ENCODE measurements at regions not wholly inside any gene's neighbourhood (a gene's known extent, or its start where the extent isn't known, plus 50 kb on each side); places are given as distances from the start of the nearest gene placed in this dataset.

DNA sequence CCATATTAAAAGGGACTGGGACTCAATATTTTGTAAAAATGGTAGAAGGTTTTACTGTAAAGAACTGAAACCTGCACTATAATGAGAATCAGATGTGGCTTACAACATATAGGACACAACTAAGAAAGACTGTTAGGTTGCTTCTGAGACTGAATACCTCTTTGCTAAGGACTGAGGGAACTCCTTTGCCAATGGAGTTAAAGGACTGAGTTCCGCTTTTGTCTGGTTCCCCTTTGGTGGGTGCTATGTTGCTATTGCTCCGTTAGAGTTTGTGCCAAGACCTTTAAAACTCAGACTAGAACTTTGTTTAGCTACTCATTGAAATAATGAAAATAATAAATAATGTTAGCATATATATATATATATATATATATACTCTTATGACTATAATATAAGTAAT, 147.8 kb upstream of the KCNMB2 start:
- Mint-ChIP-seq H3K36me3 (no peaks in the 10 kb centered on the region), H3K4me1 (no peaks in the 10 kb centered on the region), H3K27me3 (peaks cover 22% of the 10 kb centered on the region), H3K9me3 (no peaks in the 10 kb centered on the region), H3K4me3 (no peak overlapping the region), H3K27ac (no peak overlapping the region)
- DNase-seq: no peak

DNA sequence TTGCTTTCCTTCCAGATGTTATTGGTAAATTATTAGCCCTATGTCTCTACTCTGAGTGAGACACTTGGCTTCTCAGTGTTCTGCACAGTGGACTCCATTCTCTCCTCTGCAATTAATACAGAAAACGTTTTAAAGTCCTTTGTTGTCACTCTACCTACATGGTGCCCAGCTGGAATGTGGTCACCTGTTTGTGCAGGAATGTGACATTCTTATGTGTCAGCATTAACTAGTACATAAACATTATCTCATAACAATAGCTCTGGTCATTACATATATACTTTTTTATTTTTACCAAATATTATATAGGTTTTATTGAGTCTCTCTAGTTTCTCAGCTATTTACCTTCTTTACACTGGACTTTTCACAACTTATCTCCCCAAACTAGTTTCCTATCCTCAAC, 147.0 kb upstream of the KCNMB2 start:
- no peaks in the 10 kb centered on the region for H3K4me1 Mint-ChIP-seq
- H3K36me3 Mint-ChIP-seq: no peaks in the 10 kb centered on the region
- H3K9me3 Mint-ChIP-seq: no peaks in the 10 kb centered on the region
- H3K4me3 Mint-ChIP-seq: no peak overlapping the region
- no peak for DNase-seq
- no peak overlapping the region for H3K27ac Mint-ChIP-seq
- peaks cover 22% of the 10 kb centered on the region for H3K27me3 Mint-ChIP-seq

DNA sequence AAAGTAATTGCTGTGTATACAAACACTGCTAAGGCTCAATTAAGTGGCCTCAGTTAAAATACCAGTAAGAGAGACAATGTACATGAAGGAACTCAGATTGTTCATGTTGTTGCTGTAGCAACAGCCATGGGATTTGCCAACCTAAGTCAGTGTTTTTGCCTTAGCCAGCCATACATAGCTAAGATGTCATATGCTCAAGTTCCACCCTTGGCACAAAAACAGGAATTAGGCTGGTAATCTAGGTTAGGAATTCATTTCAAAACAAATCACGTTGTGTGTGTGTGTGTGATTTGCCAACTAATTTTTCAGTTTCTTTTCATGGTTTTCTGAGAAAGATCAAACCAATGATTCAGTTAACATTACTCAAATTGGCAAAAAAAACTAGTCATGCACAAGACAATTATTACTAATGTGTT, 143.7 kb upstream of the KCNMB2 start:
- no peaks in the 10 kb centered on the region for H3K36me3 Mint-ChIP-seq
- no peak for DNase-seq
- peaks cover 18% of the 10 kb centered on the region for H3K27me3 Mint-ChIP-seq
- H3K27ac Mint-ChIP-seq: no peak overlapping the region
- H3K4me1 Mint-ChIP-seq: no peaks in the 10 kb centered on the region
- no peak overlapping the region for H3K4me3 Mint-ChIP-seq
- H3K9me3 Mint-ChIP-seq: no peaks in the 10 kb centered on the region

DNA sequence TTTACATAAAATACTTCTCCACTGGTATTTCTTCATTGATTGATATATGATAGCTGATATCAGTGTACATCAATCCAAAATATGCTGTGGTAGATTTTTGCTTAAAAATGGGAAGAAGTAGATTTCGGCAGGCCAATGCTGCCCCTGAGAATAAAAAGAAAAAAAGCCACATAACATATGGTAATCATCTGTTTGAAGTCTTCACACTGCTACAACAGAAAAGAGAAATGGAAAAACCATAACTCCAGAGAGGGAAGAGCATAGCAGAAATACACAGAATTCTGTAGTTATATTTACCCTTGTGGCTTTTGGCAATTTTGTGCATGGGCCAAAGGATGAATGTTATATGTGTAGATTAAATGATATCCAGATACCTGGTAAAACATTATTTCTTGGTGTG, 143.1 kb upstream of the KCNMB2 start:
- no peak for DNase-seq
- H3K4me3 Mint-ChIP-seq: no peak overlapping the region
- H3K27me3 Mint-ChIP-seq: peaks cover 15% of the 10 kb centered on the region
- H3K36me3 Mint-ChIP-seq: no peaks in the 10 kb centered on the region
- no peaks in the 10 kb centered on the region for H3K4me1 Mint-ChIP-seq
- no peak overlapping the region for H3K27ac Mint-ChIP-seq
- H3K9me3 Mint-ChIP-seq: no peaks in the 10 kb centered on the region

DNA sequence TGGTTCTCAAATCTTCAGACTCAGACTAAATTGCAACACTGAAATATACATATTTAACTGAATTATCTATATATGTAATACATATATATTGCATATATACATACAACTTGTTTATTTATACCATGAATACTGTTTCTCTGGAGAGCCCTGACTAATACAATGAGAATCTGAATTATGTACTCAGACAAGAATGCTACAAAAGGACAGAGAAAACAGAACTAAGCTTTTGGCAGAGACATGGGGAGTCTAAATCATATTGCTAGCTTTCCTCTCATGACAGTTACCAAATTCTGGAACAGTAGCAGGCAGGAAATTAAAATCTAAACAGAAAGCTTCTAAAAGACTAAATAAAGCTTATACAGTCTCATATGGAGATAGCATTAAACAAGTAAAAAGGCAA, 142.4 kb upstream of the KCNMB2 start:
- Mint-ChIP-seq H3K36me3 (no peaks in the 10 kb centered on the region), H3K27ac (no peak overlapping the region), H3K9me3 (no peaks in the 10 kb centered on the region), H3K4me3 (no peak overlapping the region), H3K4me1 (no peaks in the 10 kb centered on the region), H3K27me3 (peaks cover 14% of the 10 kb centered on the region)
- DNase-seq: no peak

DNA sequence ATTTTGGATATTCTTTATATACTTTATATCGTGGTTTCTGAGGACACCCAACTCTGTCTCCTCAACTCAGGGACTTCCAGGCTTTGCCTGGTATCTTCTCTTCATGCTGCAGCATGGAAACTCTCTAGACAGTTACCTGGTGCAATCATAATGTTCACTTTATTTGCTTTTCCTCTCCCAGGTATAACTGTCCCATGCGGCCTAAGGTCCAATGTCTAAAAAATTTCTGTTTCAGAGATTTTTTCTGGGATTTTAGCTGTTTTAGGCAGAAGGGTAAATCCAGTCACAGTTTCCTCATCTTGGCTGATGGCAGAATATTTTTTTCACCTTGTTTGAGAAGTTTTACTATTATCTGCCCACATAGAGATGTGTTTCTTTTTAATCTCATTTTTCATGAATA, 139.9 kb upstream of the KCNMB2 start:
- Mint-ChIP-seq H3K36me3 (no peaks in the 10 kb centered on the region), H3K4me3 (no peak overlapping the region), H3K4me1 (no peaks in the 10 kb centered on the region), H3K9me3 (peaks cover 3% of the 10 kb centered on the region), H3K27me3 (peaks cover 7% of the 10 kb centered on the region), H3K27ac (no peak overlapping the region)
- DNase-seq: no peak

DNA sequence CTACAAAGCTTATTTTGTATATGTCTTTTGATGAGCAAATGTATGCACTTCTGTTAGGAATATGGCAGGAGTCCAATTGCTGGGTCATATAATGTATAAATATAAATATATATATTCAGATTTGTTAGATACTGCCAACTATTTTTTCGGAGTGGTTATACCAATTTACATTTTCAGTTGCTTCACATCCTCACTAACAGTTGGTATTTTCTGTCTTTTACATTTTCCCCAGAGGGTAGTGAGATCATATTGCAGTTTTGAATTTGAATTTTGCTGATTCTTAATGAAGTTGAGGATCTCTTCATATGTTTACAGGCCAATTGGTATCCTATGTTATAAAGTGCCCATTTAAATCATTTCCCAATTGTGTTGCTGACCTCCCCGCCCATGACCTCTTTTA, 139.0 kb upstream of the KCNMB2 start:
- Mint-ChIP-seq H3K27ac (no peak overlapping the region), H3K27me3 (peaks cover 7% of the 10 kb centered on the region), H3K36me3 (no peaks in the 10 kb centered on the region), H3K4me1 (no peaks in the 10 kb centered on the region), H3K9me3 (peaks cover 3% of the 10 kb centered on the region), H3K4me3 (no peak overlapping the region)
- DNase-seq: no peak

DNA sequence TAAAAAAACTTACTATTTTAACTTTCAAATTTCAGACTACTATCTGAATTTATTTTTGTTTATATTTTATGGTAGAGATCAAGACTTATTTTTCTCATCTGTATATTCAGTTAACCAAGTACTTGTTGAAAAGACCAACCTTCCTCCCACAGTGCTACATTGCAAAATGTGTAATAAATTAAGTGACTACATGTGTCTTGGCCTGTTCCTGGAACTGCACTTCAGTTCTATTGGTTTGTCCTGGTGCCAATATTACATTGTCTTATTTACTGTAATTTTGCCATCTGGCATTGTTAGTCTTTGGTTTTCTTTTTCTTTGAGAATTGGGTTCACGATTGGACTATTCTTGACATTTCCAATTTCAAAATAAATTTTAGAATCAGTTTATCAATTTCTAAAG, 138.4 kb upstream of the KCNMB2 start:
- H3K36me3 Mint-ChIP-seq: no peaks in the 10 kb centered on the region
- peaks cover 7% of the 10 kb centered on the region for H3K27me3 Mint-ChIP-seq
- no peak for DNase-seq
- no peaks in the 10 kb centered on the region for H3K4me1 Mint-ChIP-seq
- no peak overlapping the region for H3K27ac Mint-ChIP-seq
- no peak overlapping the region for H3K4me3 Mint-ChIP-seq
- H3K9me3 Mint-ChIP-seq: peaks cover 3% of the 10 kb centered on the region

DNA sequence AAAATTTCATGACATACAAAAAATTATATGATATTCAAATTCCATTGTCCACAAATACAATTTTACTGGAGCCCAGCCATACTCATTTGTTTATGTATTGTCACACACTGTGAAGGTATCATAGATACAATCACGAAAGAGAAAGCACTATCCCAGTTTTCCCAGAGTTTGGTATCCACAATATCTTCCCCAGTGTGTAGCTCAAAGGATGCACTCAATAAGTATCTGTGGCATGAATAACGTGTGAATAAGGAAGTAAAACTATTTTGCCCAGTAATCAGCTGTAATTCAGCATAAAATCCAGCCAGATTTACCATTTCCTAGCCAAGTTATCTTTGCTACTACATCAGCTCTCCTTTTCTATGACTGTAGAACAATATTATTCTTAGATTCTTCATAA, 131.3 kb upstream of the KCNMB2 start:
- Mint-ChIP-seq H3K27ac (no peak overlapping the region), H3K4me3 (no peak overlapping the region), H3K27me3 (peaks cover 9% of the 10 kb centered on the region), H3K36me3 (no peaks in the 10 kb centered on the region), H3K9me3 (peaks cover 3% of the 10 kb centered on the region), H3K4me1 (no peaks in the 10 kb centered on the region)
- DNase-seq: no peak

DNA sequence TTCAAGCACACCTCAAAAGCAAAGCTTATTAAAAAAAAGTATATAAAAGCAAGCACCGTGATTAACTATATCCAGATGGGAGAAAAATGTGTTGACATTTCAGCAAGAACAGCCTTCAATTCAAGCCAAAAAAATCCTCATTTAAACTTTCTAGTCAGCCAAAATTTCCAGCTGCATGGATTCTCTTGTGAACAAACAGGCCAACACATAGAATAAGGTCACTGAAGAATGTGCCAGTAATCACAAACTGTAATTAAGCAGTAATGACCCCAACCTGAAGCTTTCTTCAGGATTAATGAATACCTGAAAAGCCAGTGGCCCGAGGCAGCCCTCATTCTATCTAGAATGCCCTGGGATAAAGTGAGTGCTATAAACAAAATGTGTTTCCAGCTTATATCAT, 130.7 kb upstream of the KCNMB2 start:
- Mint-ChIP-seq H3K36me3 (no peaks in the 10 kb centered on the region), H3K9me3 (no peaks in the 10 kb centered on the region), H3K27me3 (peaks cover 9% of the 10 kb centered on the region), H3K27ac (no peak overlapping the region), H3K4me1 (no peaks in the 10 kb centered on the region), H3K4me3 (no peak overlapping the region)
- DNase-seq: no peak

DNA sequence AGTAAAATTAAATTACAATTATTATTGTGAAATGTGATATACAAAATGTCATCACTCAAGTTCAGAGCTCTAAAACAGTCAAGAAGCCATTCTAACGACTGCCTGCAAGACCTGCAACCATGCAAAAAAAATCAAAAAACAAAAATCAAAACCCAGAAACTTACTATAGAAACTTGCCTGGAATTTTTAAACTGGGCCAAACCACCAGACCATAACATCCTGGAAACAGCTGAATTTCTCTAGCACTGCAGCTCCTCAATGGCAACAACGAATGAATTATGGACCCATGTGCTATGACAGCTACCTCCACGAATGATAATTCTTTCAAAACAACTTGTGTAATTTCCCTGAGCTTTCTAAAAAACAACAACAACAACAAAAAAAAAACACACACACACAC, 130.0 kb upstream of the KCNMB2 start:
- no peak for DNase-seq
- H3K27ac Mint-ChIP-seq: no peak overlapping the region
- H3K36me3 Mint-ChIP-seq: no peaks in the 10 kb centered on the region
- no peak overlapping the region for H3K4me3 Mint-ChIP-seq
- H3K27me3 Mint-ChIP-seq: peaks cover 12% of the 10 kb centered on the region
- H3K9me3 Mint-ChIP-seq: no peaks in the 10 kb centered on the region
- H3K4me1 Mint-ChIP-seq: no peaks in the 10 kb centered on the region

DNA sequence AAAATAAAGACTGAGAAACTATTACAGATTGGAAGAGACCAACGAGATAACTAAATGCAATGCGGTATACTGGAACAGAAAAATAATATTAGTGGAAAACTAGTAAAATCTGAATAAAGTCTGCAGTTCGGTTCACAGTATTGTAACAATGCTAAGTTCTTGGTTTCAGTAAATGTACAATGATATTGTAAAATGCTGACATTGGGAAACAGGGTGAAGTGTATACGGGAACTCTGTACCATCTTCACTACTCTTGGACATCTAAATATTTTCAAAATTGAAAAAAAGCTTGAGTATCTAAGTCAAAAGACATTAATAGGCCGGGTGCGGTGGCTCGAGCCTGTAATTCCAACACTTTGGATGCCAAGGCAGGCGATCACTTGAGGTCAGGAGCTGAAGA, 120.9 kb upstream of the KCNMB2 start:
- peaks cover 5% of the 10 kb centered on the region for H3K27me3 Mint-ChIP-seq
- H3K4me1 Mint-ChIP-seq: no peaks in the 10 kb centered on the region
- no peak for DNase-seq
- H3K4me3 Mint-ChIP-seq: no peak overlapping the region
- no peaks in the 10 kb centered on the region for H3K36me3 Mint-ChIP-seq
- no peaks in the 10 kb centered on the region for H3K9me3 Mint-ChIP-seq
- H3K27ac Mint-ChIP-seq: no peak overlapping the region

DNA sequence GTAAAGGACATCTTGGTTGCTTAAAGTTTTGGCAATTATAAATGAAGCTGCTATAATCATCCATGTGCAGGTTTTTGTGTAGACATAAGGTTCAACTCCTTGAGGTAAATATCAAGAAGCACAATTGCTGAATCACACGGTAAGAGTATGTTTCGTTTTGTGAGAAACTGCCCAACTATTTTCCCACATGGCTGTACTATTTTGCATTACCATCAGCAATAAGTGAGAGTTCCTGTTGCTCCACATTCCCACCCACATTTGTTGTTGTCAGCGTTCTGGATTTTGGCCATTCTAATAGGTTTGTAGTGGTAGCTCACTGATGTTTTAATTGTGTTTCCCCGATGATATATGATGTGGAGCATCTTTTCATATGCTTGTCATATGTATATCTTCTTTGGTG, 118.5 kb upstream of the KCNMB2 start:
- no peaks in the 10 kb centered on the region for H3K36me3 Mint-ChIP-seq
- DNase-seq: no peak
- no peaks in the 10 kb centered on the region for H3K27me3 Mint-ChIP-seq
- H3K4me1 Mint-ChIP-seq: no peaks in the 10 kb centered on the region
- H3K27ac Mint-ChIP-seq: no peak overlapping the region
- no peaks in the 10 kb centered on the region for H3K9me3 Mint-ChIP-seq
- no peak overlapping the region for H3K4me3 Mint-ChIP-seq

DNA sequence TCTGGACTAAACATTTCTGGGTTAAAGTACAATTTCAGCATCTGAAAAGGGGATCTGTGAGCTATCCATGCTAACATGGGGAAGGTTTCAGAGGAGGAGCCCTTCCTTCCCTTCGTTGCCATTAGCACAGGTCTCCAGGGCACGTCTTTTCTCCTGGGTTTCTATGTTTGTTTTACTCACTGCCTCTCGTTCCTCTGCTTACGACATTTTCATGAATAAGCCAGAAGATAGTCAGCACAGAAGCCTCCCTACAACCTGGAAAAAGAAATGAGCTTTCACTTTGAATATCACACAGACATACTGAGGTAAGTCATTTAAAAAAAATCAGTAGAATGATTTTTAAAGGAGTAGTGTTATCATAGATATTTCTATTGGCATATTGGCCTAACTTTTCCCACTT, 117.2 kb upstream of the KCNMB2 start:
- no peak overlapping the region for H3K27ac Mint-ChIP-seq
- no peaks in the 10 kb centered on the region for H3K27me3 Mint-ChIP-seq
- no peak overlapping the region for H3K4me3 Mint-ChIP-seq
- H3K9me3 Mint-ChIP-seq: no peaks in the 10 kb centered on the region
- H3K36me3 Mint-ChIP-seq: no peaks in the 10 kb centered on the region
- H3K4me1 Mint-ChIP-seq: no peaks in the 10 kb centered on the region
- DNase-seq: no peak

DNA sequence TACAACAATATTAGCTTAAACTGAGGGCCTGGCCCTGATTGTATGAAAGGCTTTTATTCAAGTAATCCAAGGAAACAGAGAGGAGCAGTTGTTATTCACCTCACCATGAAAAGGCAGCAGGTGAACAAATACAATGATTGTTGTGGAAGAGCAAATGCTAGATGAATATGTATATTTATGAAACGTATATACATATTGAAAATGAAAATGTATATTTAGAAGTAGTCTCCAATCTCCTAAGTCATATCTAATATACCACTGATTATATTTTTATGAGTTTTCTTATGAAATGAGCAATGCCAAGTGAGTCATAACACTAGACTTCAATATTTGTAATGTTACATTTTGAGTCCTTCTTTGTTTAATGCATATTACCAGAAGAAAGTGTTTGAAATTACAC, 116.2 kb upstream of the KCNMB2 start:
- no peak for DNase-seq
- Mint-ChIP-seq H3K27me3 (no peaks in the 10 kb centered on the region), H3K27ac (no peak overlapping the region), H3K9me3 (no peaks in the 10 kb centered on the region), H3K4me1 (no peaks in the 10 kb centered on the region), H3K36me3 (no peaks in the 10 kb centered on the region), H3K4me3 (no peak overlapping the region)

DNA sequence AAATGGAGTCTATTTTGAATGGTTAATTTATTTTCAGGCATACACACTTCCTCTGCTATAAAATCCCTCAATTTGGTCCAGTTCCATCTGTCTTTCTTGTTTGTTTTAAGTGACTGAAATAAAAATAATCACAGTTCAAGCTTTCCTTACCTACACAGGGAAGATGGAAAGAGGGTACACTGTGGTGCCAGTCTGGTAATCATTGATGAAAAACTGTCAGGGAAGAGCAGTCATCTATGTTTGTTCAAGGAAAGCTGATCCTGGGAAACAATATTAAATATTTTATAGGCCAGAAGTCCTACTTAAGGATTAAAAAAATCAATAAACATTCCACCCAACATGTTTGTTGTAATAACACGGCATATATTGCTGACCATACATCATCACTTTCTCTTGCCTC, 115.2 kb upstream of the KCNMB2 start:
- Mint-ChIP-seq H3K9me3 (no peaks in the 10 kb centered on the region), H3K36me3 (no peaks in the 10 kb centered on the region), H3K27me3 (no peaks in the 10 kb centered on the region), H3K4me1 (no peaks in the 10 kb centered on the region), H3K4me3 (no peak overlapping the region), H3K27ac (no peak overlapping the region)
- DNase-seq: no peak

DNA sequence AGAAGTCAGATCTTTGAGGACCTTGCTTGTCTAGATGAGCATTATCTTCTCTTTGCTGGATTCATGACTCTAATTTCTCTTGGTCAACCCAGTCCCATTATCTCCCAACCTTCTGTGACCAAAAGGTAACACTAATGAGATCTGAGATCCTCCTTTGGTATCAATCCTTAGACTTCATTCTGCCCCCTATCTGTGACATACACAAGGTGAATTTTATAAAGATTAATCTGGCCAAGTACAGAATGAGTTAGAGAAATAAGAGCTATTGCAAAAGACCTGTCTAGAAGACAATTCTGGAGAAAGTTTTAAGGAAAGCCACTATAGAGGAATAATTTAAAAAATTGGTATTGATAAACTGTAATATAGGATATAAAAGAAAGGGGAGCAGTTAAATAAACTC, 113.8 kb upstream of the KCNMB2 start:
- no peaks in the 10 kb centered on the region for H3K27me3 Mint-ChIP-seq
- no peak for DNase-seq

More for the DNA sequence above, 113.8 kb upstream of the KCNMB2 start:
- no peaks in the 10 kb centered on the region for H3K36me3 Mint-ChIP-seq
- no peaks in the 10 kb centered on the region for H3K9me3 Mint-ChIP-seq
- no peak overlapping the region for H3K27ac Mint-ChIP-seq
- H3K4me3 Mint-ChIP-seq: no peak overlapping the region
- H3K4me1 Mint-ChIP-seq: no peaks in the 10 kb centered on the region
